Breast epithelium (tissue), 4 donors: ENCODE measurements at regions not wholly inside any gene's neighbourhood (a gene's known extent, or its start where the extent isn't known, plus 50 kb on each side); places are given as distances from the start of the nearest gene placed in this dataset.

Experiments used
- DNase-seq, 2 donors: peaks; one replicate each; pipeline ENCODE4 v3.0.0-alpha.2; 2019; ENCODE audit warnings: low spot score in 2 of 2
- H3K27ac ChIP-seq, 2 donors: fragments of 200-600 bp; sonication (generic) in 1 of 2; one replicate each; pipeline ENCODE4 v1.5.1; 2016 to 2019; ENCODE audit warnings: mild to moderate bottlenecking in 1 of 2
- H3K27me3 ChIP-seq, 2 donors: fragments of 200-600 bp; sonication (generic) in 1 of 2; one replicate each; pipeline versions ENCODE4 v1.5.1 to v1.6.0; 2017 to 2019; ENCODE audit warnings: control low read depth in 1 of 2, mild to moderate bottlenecking in 1 of 2
- H3K36me3 ChIP-seq: fragments of 200-600 bp; one replicate; pipeline ENCODE4 v1.5.1; 2019
- H3K4me1 ChIP-seq, 2 donors: fragments of 200-600 bp; sonication (generic); one replicate each; pipeline ENCODE4 v1.5.1; 2016 to 2019; ENCODE audit warnings: control low read depth in 1 of 2
- H3K4me3 ChIP-seq, 3 donors: fragments of 200-600 bp; sonication (generic); 1 replicate in 2 of 3; 2 replicates in 1 of 3; pipeline ENCODE4 v1.5.1; 2016 to 2019; ENCODE audit warnings: mild to moderate bottlenecking in 3 of 3, moderate library complexity in 2 of 3
- H3K9me3 ChIP-seq, 2 donors: fragments of 200-600 bp; sonication (generic) in 1 of 2; one replicate each; pipeline ENCODE4 v1.5.1; 2016 to 2019; ENCODE audit warnings: control low read depth in 1 of 2
- POLR2A ChIP-seq: fragments of 450-650 bp; IDR thresholded peaks from one replicate; pipeline ENCODE4 v1.6.1; 2016; ENCODE audit warnings: antibody characterized with exemption, mild to moderate bottlenecking, moderate library complexity
- POLR2AphosphoS5 ChIP-seq, 3 donors: sonication (generic); formaldehyde crosslinking; IDR thresholded peaks; one replicate each; pipeline ENCODE4 v1.6.1; 2017; ENCODE audit warnings: antibody characterized with exemption in 3 of 3
- intact Hi-C: fragments of 100-400 bp; cut with DNase I; formaldehyde crosslinking; loops from one replicate; pipeline ENCODE4 v1.15.1; 2023; ENCODE audit warnings: low total_unique reads
- TF ChIP-seq, protein P1 (sequence below), 3 donors: fragments of 450-650 bp; IDR thresholded peaks; one replicate each; pipeline ENCODE4 v1.5.1; 2016 to 2017; ENCODE audit warnings: antibody characterized with exemption in 3 of 3, mild to moderate bottlenecking in 3 of 3, moderate library complexity in 3 of 3

DNA sequence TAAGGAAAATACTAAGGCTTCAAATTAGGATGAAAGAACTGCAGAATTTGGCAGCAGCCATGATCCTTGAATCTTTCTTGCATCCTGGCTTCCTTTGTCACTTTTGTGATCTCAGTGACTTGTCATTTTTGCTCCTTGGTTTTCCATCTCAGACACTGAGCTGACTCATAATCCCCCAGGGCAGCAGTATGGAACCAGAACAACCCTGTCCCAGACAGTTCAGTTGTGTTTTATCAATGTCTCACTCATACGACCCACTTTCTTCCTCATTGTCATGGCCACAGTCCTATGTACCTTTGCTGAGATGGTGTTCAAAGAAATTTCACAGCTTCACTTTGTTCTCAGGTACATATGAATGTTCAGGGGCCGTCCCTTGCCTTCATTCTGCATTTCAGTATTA lies 488.5 kb upstream of the BTBD3 start:
- TF ChIP-seq POLR2A (no peak), POLR2AphosphoS5 (IDR thresholded peaks at IDR 0.05) (no peak)
- TF ChIP-seq, protein P1, sequence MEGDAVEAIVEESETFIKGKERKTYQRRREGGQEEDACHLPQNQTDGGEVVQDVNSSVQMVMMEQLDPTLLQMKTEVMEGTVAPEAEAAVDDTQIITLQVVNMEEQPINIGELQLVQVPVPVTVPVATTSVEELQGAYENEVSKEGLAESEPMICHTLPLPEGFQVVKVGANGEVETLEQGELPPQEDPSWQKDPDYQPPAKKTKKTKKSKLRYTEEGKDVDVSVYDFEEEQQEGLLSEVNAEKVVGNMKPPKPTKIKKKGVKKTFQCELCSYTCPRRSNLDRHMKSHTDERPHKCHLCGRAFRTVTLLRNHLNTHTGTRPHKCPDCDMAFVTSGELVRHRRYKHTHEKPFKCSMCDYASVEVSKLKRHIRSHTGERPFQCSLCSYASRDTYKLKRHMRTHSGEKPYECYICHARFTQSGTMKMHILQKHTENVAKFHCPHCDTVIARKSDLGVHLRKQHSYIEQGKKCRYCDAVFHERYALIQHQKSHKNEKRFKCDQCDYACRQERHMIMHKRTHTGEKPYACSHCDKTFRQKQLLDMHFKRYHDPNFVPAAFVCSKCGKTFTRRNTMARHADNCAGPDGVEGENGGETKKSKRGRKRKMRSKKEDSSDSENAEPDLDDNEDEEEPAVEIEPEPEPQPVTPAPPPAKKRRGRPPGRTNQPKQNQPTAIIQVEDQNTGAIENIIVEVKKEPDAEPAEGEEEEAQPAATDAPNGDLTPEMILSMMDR (IDR thresholded peaks at IDR 0.05): no peak
- intact Hi-C loops: no loop called here
- Histone ChIP-seq H3K27me3 (no peaks in the 10 kb centered on the region), H3K4me1 (no peaks in the 10 kb centered on the region), H3K4me3 (no peak overlapping the region), H3K9me3 (no peaks in the 10 kb centered on the region), H3K36me3 (no peaks in the 10 kb centered on the region), H3K27ac (no peak overlapping the region)
- DNase-seq: no peak

DNA sequence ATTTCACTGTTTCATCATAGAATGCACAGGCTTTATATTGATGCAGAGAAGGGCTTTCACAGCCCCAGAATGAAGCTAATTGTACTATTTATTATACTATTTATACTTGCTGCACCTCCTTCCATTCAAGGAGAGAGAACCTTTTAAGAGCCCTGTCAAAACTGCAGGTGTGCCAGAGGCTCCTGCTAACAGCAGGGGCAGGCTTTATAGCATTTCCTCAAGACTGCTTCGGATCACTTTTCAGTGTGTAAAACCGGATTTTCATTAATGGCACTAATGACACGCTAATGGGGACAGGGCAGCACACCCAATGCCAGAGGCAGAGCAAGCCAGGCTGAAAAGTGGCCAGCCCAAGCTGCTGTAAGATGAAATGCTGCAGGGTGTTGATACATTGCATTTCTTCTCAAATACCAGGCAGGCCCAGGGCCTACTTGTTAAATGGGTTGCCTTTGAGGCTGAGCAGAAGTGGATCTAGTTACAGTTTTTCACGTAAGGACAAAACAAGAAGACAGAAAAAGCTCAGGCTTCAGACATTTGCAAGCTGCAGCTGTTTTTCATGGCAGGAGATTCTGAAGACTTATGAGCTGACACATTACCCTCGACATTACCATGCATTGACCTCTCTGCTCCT lies 487.7 kb upstream of the BTBD3 start:
- no peak for DNase-seq
- TF ChIP-seq POLR2AphosphoS5 (IDR thresholded peaks at IDR 0.05) (no peak), POLR2A (no peak)
- TF ChIP-seq, protein P1 (IDR thresholded peaks at IDR 0.05): no peak
- Histone ChIP-seq H3K4me1 (no peaks in the 10 kb centered on the region), H3K9me3 (no peaks in the 10 kb centered on the region), H3K27ac (no peak overlapping the region), H3K4me3 (no peak overlapping the region), H3K36me3 (no peaks in the 10 kb centered on the region), H3K27me3 (no peaks in the 10 kb centered on the region)
- intact Hi-C loops: no loop called here

DNA sequence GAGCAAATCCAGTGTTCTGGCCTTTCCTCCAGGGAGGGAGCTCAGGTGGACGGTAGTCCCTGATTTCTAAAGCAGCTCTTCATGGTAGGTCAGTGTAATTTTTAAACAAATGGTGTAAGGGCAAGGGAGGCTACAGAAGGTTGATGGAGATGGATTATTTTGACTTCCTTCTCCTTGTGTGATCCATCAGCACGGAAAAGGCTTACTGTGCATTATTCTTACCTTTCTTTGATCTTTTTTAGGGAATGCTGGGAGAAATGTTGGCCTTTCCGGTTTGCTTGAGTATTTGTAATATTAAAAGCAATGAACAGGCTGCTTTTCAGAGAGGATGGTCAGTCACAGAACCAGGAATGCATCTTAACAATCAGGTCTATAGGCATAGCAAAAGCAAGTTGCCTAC lies 487.0 kb upstream of the BTBD3 start:
- no peaks in the 10 kb centered on the region for H3K27me3 ChIP-seq
- peaks cover 0 to 2% of the 10 kb centered on the region in 2 donors for H3K9me3 ChIP-seq
- TF ChIP-seq, protein P1 (IDR thresholded peaks at IDR 0.05): no peak
- TF ChIP-seq POLR2AphosphoS5 (IDR thresholded peaks at IDR 0.05) (no peak), POLR2A (no peak)
- H3K4me3 ChIP-seq: no peak overlapping the region
- H3K36me3 ChIP-seq: no peaks in the 10 kb centered on the region
- no peak for DNase-seq
- H3K27ac ChIP-seq: no peak overlapping the region
- intact Hi-C loops: no loop called here
- no peaks in the 10 kb centered on the region for H3K4me1 ChIP-seq

DNA sequence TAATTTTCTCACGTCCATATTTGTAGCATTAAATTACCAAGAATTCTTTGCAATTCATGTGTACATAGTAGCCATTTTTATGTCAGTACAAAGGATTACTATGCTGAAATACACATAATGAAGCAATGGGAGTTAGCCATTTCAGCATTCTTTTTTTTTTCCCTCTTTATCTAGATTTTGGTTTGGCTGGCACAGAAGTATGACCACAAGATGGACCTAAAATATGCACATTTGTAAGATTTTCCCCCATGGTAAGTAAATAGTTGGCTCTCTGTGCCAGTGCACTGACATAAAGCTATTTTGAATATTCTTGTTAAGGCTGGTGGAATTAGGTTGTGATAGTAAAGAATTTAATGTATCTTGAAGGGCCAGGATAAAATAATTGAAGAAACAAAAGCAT lies 486.1 kb upstream of the BTBD3 start:
- H3K9me3 ChIP-seq: peaks cover 0 to 5% of the 10 kb centered on the region in 2 donors
- no peak for DNase-seq
- intact Hi-C loops: no loop called here
- H3K27ac ChIP-seq: no peak overlapping the region
- H3K4me1 ChIP-seq: no peaks in the 10 kb centered on the region
- no peak overlapping the region for H3K4me3 ChIP-seq
- TF ChIP-seq POLR2AphosphoS5 (IDR thresholded peaks at IDR 0.05) (no peak), POLR2A (no peak)
- TF ChIP-seq, protein P1 (IDR thresholded peaks at IDR 0.05): no peak
- no peaks in the 10 kb centered on the region for H3K36me3 ChIP-seq
- no peaks in the 10 kb centered on the region for H3K27me3 ChIP-seq

DNA sequence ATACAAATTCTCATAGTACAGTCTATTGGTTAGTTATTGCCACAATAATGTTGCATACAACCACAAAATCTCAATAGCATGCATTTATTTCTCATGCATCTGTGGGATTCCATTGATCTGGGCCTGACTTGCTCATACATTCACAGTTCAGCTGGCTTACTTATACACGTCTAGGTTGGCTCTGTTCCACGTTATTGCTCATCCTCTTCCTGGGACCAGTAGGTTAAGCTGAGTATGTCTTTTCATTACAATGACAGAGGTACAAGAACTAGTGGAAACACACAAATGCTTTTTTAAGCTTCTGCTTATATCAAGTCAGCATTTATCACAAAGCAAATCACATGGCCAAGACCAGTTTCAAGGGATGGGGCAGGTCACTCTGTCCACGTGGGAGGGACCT lies 485.3 kb upstream of the BTBD3 start:
- Histone ChIP-seq H3K9me3 (peaks cover 0 to 11% of the 10 kb centered on the region in 2 donors), H3K4me3 (no peak overlapping the region), H3K27me3 (no peaks in the 10 kb centered on the region), H3K4me1 (no peaks in the 10 kb centered on the region), H3K36me3 (no peaks in the 10 kb centered on the region), H3K27ac (no peak overlapping the region)
- TF ChIP-seq, protein P1 (IDR thresholded peaks at IDR 0.05): no peak
- no peak for TF ChIP-seq POLR2AphosphoS5 (IDR thresholded peaks at IDR 0.05)
- no peak for TF ChIP-seq POLR2A
- no peak for DNase-seq
- intact Hi-C loops: no loop called here
